Nucleus accumbens (tissue), 56 donors: ENCODE measurements at regions not wholly inside any gene's neighbourhood (a gene's known extent, or its start where the extent isn't known, plus 50 kb on each side); places are given as distances from the start of the nearest gene placed in this dataset.
"Not testable (repeated sequence)": the region's sequence is repeated elsewhere in the genome, so short reads cannot be mapped to it uniquely, and the experiment has no call there.

Experiments used
- DNase-seq, 56 donors: peaks; one replicate each; lab custom pipeline; 2025; lab: John Stamatoyannopoulos, UW

DNA sequence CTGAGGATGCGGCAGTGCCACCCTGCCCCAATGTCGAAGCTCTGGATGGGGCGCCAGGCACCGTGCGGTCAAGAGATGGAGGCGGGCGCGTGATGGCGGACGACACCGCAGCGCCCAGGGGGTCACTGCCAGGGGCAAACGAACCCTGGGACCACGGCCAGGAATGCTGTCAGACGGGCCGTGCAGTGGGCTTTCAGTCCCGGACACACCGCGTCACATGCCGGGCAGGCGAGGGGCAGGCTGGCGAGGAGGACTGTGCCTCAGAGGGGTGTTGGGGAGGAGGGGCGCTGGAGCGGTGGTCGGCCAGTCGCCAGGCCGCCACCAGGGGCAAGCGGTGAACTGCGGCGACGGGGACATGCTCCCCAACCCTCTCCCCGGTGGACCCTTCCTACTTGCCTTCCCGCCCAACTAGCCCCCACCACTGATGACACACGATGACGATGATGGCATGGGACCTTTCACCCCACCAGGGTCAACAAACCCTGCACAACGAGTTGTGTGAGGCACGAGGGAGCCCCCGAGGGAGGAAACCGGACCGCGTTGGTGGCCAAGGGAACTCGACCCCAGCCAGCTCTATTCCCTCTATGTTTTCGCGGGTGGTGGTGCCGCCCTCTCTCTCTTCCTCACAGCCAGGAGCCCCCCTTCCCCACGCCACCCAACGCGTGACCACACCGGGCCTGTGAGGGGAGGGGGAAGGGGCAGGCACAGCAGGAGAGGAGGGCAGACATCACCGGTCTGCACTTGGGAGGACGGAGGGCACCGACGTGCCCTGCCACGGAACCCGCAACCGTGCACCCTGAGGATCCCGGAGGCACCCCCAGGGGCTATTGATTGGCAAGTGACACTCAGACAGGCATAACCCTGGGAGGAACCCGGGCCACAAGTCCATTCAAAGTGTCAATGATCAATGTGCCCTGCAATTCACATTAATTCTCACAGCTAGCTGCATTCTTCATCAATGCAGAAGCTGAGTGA, 1960.9 kb upstream of the DEFB115 start:
- DNase-seq: no peak

- no peak for DNase-seq
Measured at GRCh38 chr20:29297411-29298270, 1959.8 kb upstream of the DEFB115 start.

DNA sequence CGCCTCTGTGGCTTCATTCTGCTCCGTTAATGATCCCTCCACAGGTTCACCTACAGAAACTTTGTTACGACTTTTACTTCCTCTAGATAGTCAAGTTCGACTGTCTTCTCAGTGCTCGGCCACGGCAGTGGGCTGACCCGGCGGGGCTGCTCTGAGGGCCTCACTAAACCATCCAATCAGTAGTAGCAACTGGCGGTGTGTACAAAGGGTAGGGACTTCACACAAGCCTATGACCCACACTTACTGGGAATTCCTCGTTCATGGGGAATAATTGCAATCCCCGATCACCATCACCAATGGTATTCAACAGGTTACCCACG, 1959.2 kb upstream of the DEFB115 start:
- no peak for DNase-seq

DNA sequence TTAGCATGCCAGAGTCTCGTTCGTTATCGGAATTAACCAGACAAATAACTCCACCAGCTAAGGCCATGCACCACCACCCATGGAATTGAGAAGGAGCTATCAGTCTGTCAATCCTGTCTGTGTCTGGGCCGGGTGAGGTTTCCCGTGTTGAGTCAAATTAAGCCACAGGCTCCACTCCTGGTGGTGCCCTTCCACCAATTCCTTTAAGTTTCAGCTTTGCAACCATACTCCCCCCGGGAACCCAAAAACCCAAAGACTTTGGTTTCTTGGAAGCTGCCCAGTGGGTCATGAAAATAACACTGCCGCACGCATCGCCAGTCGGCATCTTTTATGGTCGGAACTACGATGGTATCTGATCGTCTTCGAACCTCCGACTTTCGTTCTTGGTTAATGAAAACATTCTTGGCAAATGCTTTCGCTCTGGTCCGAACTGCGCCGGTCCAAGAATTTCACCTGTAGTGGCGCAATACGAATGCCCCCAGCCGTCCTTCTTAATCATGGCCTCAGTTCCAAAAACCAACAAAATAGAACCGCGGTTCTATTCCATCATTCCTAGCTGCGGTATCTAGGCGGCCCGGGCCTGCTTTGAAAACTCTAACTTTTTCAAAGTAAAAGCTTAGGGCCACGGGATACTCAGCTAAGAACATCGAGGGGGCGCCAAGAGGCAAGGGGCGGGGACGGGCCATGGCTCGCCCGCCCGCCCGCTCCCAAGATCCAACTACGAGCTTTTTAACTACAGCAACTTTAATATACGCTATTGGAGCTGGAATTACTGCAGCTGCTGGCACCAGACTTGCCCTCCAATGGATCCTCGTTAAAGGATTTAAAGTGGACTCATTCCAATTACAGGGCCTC, 1958.5 kb upstream of the DEFB115 start:
- DNase-seq: no peak

GRCh38 chr20:29299811-29300578, 1957.5 kb upstream of the DEFB115 start:
- no peak for DNase-seq

GRCh38 chr20:29300579-29301551, 1956.6 kb upstream of the DEFB115 start:
- DNase-seq: no peak

DNA sequence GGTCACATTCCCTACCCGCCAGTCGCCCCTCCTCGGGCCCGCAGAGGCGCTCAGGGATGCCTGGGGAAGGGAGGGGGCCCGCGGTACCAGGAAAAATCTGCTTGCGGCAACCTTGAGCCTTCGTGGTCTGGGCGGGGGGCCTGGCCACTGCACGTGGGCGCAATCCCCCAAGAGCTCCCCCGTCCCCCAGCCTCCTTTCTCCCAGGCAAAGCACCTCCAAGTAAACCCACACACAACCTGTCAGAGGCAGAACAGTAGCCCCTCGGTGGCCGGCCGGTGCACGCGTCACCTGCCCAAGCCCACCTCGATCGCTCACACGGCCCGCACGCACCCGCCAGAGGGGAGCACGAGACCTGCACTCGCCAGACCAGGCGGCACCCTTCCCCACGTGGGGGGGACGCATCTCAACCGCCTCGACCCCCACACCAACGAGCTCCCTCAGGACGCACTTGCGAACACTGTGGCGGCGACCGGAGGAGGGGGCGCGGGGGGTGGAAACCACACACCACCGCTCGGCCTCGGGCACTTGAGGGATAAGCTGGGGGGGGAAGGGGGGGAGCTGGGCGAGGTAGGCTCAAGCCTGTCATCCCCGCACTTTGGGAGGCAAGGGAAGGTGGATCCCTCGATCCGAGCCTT, 1955.7 kb upstream of the DEFB115 start:
- no peak for DNase-seq

- no peak for DNase-seq
Measured at GRCh38 chr20:29302979-29303644, 1954.4 kb upstream of the DEFB115 start.

DNA sequence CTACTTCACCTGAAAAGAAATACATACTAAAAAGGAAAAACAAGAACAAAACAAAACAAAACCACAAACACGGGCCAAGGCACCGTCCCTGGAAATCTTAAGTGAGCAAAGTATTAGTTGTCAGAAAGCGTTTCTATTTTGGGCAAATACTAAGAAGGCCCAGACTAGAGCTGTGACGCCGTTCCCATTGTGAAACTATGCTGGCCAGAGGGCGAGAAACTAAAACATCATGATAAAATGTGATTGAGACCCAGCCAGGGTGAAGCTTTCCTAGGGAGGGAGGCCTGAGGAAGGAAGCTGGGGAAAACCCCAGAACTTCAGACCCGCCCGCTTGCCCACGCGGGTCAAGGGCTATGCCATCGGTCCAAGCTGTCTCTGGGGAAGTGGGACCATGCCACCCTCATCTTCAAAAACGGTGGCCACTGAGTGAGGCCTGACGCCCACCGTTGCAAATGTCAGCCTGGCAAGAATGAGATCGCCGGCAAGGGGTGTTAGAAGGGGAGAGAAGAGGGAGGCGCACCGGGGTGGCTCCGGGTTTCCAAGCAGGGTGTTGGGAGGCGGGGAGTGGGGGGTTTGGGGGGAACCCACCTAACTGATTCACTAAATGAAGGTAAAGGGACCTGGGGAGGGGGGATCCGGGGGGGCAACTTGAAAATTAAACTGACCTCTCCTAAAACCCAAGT, 1950.9 kb upstream of the DEFB115 start:
- no peak for DNase-seq

DNA sequence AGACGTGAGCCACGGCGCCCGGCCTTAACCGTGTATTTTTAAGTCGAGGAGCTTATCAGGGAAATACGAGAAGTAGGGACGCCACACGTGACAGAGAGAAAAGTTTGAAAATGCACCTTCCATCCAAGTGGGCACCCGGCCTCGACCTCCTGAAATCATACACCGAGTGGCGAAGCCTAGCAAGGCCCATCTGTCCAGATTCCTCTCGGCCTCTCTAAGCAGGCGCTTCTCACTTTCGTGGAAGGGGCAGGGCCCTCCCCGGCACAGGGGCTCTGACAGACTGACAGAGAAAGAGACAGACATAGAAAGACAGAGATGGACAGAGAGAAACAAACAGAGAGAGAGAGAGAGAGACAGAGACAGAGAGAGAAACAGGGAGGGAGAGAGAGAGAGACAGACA, 1950.0 kb upstream of the DEFB115 start:
- DNase-seq: not testable (repeated sequence)

DNA sequence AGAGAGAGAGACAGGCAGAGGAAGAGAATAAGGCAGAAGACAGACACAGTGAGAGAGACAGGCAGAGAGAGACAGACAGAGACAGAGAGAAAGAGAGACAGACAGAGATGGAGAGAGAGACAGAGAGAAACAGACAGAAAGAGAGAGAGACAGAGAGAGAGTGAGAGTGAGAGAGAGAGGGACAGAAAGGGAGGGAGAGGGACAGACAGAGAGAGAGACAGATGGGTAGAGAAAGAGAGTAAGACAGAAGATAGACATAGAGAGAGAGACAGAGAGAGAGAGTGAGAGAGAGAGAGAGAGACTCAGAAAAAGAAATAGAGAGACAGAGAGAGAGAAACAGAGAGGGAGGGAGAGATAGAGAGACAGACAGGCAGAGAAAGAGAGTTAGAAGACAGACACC, 1948.5 kb upstream of the DEFB115 start:
- not testable (repeated sequence) for DNase-seq

DNA sequence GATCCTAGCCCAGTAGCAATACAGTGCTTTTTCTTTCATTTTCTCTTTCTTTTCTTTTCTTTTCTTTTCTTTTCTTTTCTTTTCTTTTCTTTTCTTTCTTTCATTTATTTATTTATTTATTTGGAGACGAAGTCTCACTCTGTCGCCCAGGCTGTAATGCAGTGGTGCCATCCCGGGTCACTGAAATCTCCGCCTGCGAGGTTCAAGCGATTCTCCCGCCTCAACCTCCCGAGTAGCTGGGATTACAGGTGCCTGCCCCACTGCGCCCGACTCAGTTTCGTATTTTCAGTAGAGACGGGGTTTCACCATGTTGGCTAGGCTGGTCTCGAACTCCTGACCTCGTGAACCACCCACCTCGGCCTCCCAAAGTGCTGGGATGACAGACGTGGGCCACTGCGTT, 1948.0 kb upstream of the DEFB115 start:
- not testable (repeated sequence) for DNase-seq

GRCh38 chr20:29311046-29311445, 1946.4 kb upstream of the DEFB115 start:
- DNase-seq: not testable (repeated sequence)

DNA sequence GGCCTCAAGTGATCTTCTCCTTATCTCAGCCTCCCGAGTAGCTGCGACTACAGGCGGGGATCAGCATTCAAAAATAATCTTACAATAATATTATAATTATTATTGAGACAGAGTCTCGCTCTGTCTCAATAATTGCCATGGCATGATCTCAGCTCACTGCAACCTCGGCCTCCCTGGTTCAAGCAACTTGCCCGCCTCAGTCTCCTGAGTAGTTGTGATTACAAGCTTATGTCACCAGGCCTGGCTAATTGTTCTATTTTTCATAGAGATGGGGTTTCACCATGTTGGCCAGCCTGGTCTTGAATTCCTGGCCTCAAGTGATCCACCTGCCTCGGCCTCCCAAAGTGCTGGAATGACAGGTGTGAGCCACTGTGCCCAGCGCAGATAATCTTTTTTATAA, 1944.8 kb upstream of the DEFB115 start:
- DNase-seq: not testable (repeated sequence)

GRCh38 chr20:29313481-29313880, 1944.0 kb upstream of the DEFB115 start:
- no peak for DNase-seq

- DNase-seq: no peak
Measured at GRCh38 chr20:29314294-29314693, 1943.2 kb upstream of the DEFB115 start.
